SJSA1 (cell line): ENCODE measurements at regions not wholly inside any gene's neighbourhood (a gene's known extent, or its start where the extent isn't known, plus 50 kb on each side); places are given as distances from the start of the nearest gene placed in this dataset.

ENCODE experiments used
- DNase-seq, 2 experiments: peaks; one replicate each; pipeline ENCODE4 v3.0.0-alpha.2; 2015 to 2020; ENCODE audit warnings: low spot score in 2 of 2, low read depth in 1 of 2
- H3K27ac ChIP-seq: fragments of 250-450 bp; sonication (Bioruptor Pico); 2 replicates; pipeline ENCODE4 v1.5.1; 2020; ENCODE audit warnings: mild to moderate bottlenecking, moderate library complexity
- H3K27me3 ChIP-seq: fragments of 250-450 bp; sonication (Bioruptor Pico); replicated peaks from 2 replicates; pipeline ENCODE4 v1.5.1; 2020; ENCODE audit warnings: mild to moderate bottlenecking, moderate library complexity
- H3K36me3 ChIP-seq: fragments of 250-450 bp; sonication (Bioruptor Pico); 2 replicates; pipeline ENCODE4 v1.5.1; 2020; ENCODE audit warnings: mild to moderate bottlenecking
- H3K4me1 ChIP-seq: fragments of 250-450 bp; sonication (Bioruptor Pico); replicated peaks from 2 replicates; pipeline ENCODE4 v1.6.1; 2021; ENCODE audit warnings: mild to moderate bottlenecking
- H3K4me3 ChIP-seq: fragments of 250-450 bp; sonication (Bioruptor Pico); 2 replicates; pipeline ENCODE4 v1.5.1; 2020; ENCODE audit warnings: mild to moderate bottlenecking
- H3K9me3 ChIP-seq: fragments of 250-450 bp; sonication (Bioruptor Pico); replicated peaks from 2 replicates; pipeline ENCODE4 v1.5.1; 2020; ENCODE audit warnings: mild to moderate bottlenecking

GRCh38 chr18:56204052-56204451 lies 434.3 kb downstream of the TXNL1 start:
- Histone ChIP-seq H3K9me3 (no peaks in the 10 kb centered on the region; the same call in 1 of the 2 replicates), H3K27me3 (no peaks in the 10 kb centered on the region)
- no peak for DNase-seq

GRCh38 chr18:56202678-56203077 lies 435.7 kb downstream of the TXNL1 start:
- no peak overlapping the region for H3K4me3 ChIP-seq
- no peaks in the 10 kb centered on the region; the same call in 1 of the 2 replicates for H3K9me3 ChIP-seq
- H3K36me3 ChIP-seq: no peaks in the 10 kb centered on the region
- H3K27me3 ChIP-seq: no peaks in the 10 kb centered on the region
- no peak overlapping the region for H3K27ac ChIP-seq
- peaks cover 30% of the 10 kb centered on the region for H3K4me1 ChIP-seq
- no peak for DNase-seq

More at GRCh38 chr18:56204052-56204451, 434.3 kb downstream of the TXNL1 start:
- no peak overlapping the region for H3K27ac ChIP-seq
- H3K36me3 ChIP-seq: no peaks in the 10 kb centered on the region
- H3K4me1 ChIP-seq: peaks cover 25% of the 10 kb centered on the region
- H3K4me3 ChIP-seq: no peak overlapping the region

GRCh38 chr18:56200381-56200911 lies 437.9 kb downstream of the TXNL1 start:
- Histone ChIP-seq H3K4me1 (peaks cover 47% of the 10 kb centered on the region), H3K27me3 (no peaks in the 10 kb centered on the region), H3K9me3 (no peaks in the 10 kb centered on the region; the same call in 1 of the 2 replicates), H3K27ac (peak overlapping the region; percentile 84), H3K36me3 (no peaks in the 10 kb centered on the region), H3K4me3 (no peak overlapping the region)
- DNase-seq: peak; percentile 69 to 92

GRCh38 chr18:56199580-56200330 lies 438.6 kb downstream of the TXNL1 start:
- Histone ChIP-seq H3K27ac (peak overlapping the region; percentile 84), H3K4me3 (no peak overlapping the region), H3K36me3 (no peaks in the 10 kb centered on the region), H3K27me3 (no peaks in the 10 kb centered on the region), H3K9me3 (no peaks in the 10 kb centered on the region; the same call in 1 of the 2 replicates), H3K4me1 (peaks cover 47% of the 10 kb centered on the region)
- no peak for DNase-seq

- Histone ChIP-seq H3K36me3 (no peaks in the 10 kb centered on the region), H3K4me1 (peaks cover 47% of the 10 kb centered on the region), H3K4me3 (no peak overlapping the region), H3K27me3 (no peaks in the 10 kb centered on the region), H3K27ac (peak overlapping the region; percentile 36), H3K9me3 (no peaks in the 10 kb centered on the region)
- no peak for DNase-seq
These were observed 441.0 kb downstream of the TXNL1 start for GRCh38 chr18:56197241-56197859.

- H3K4me1 ChIP-seq: peaks cover 43% of the 10 kb centered on the region
- H3K9me3 ChIP-seq: no peaks in the 10 kb centered on the region
- peak in 1 of 2 experiments; percentile 26 for DNase-seq
- H3K36me3 ChIP-seq: no peaks in the 10 kb centered on the region
- no peak overlapping the region for H3K4me3 ChIP-seq
- no peaks in the 10 kb centered on the region for H3K27me3 ChIP-seq
- H3K27ac ChIP-seq: peak overlapping the region; percentile 36
These were observed 441.7 kb downstream of the TXNL1 start for GRCh38 chr18:56196495-56197225.

- no peaks in the 10 kb centered on the region for H3K36me3 ChIP-seq
- H3K4me1 ChIP-seq: peaks cover 4% of the 10 kb centered on the region
- H3K9me3 ChIP-seq: no peaks in the 10 kb centered on the region
- no peak overlapping the region for H3K27ac ChIP-seq
- no peak overlapping the region for H3K4me3 ChIP-seq
- no peaks in the 10 kb centered on the region; the same call in 1 of the 2 replicates for H3K27me3 ChIP-seq
- DNase-seq: no peak
These were observed 447.1 kb downstream of the TXNL1 start for GRCh38 chr18:56191334-56191733.

- no peak overlapping the region for H3K27ac ChIP-seq
- no peaks in the 10 kb centered on the region; the same call in 1 of the 2 replicates for H3K27me3 ChIP-seq
- no peak overlapping the region for H3K4me3 ChIP-seq
- no peaks in the 10 kb centered on the region for H3K36me3 ChIP-seq
- DNase-seq: no peak
- no peaks in the 10 kb centered on the region for H3K4me1 ChIP-seq
- H3K9me3 ChIP-seq: no peaks in the 10 kb centered on the region
These were observed 448.8 kb downstream of the TXNL1 start for GRCh38 chr18:56189615-56190014.

GRCh38 chr18:56188529-56189275 lies 449.7 kb downstream of the TXNL1 start:
- Histone ChIP-seq H3K4me1 (no peaks in the 10 kb centered on the region), H3K27ac (no peak overlapping the region), H3K4me3 (no peak overlapping the region), H3K27me3 (no peaks in the 10 kb centered on the region; the same call in 1 of the 2 replicates), H3K9me3 (no peaks in the 10 kb centered on the region), H3K36me3 (no peaks in the 10 kb centered on the region)
- DNase-seq: no peak

- no peaks in the 10 kb centered on the region for H3K4me1 ChIP-seq
- H3K4me3 ChIP-seq: no peak overlapping the region
- H3K36me3 ChIP-seq: no peaks in the 10 kb centered on the region
- no peak for DNase-seq
- H3K9me3 ChIP-seq: no peaks in the 10 kb centered on the region
- no peaks in the 10 kb centered on the region; the same call in 1 of the 2 replicates for H3K27me3 ChIP-seq
- H3K27ac ChIP-seq: no peak overlapping the region
These were observed 452.1 kb downstream of the TXNL1 start for GRCh38 chr18:56186319-56186718.

GRCh38 chr18:56185126-56185525 lies 453.3 kb downstream of the TXNL1 start:
- Histone ChIP-seq H3K4me1 (no peaks in the 10 kb centered on the region), H3K9me3 (no peaks in the 10 kb centered on the region), H3K36me3 (no peaks in the 10 kb centered on the region), H3K4me3 (no peak overlapping the region), H3K27ac (no peak overlapping the region), H3K27me3 (no peaks in the 10 kb centered on the region)
- no peak for DNase-seq

- Histone ChIP-seq H3K4me3 (no peak overlapping the region), H3K4me1 (peaks cover 16% of the 10 kb centered on the region), H3K9me3 (no peaks in the 10 kb centered on the region), H3K27me3 (no peaks in the 10 kb centered on the region), H3K27ac (no peak overlapping the region), H3K36me3 (no peaks in the 10 kb centered on the region)
- no peak for DNase-seq
These were observed 461.6 kb downstream of the TXNL1 start for GRCh38 chr18:56176751-56177150.

GRCh38 chr18:56175330-56176001 lies 462.9 kb downstream of the TXNL1 start:
- H3K27ac ChIP-seq: no peak overlapping the region
- no peak for DNase-seq
- H3K4me1 ChIP-seq: peaks cover 16% of the 10 kb centered on the region
- H3K27me3 ChIP-seq: no peaks in the 10 kb centered on the region
- H3K4me3 ChIP-seq: no peak overlapping the region
- H3K36me3 ChIP-seq: no peaks in the 10 kb centered on the region
- no peaks in the 10 kb centered on the region for H3K9me3 ChIP-seq
